SH-SY5Y (cell line): ENCODE measurements at regions not wholly inside any gene's neighbourhood (a gene's known extent, or its start where the extent isn't known, plus 50 kb on each side); places are given as distances from the start of the nearest gene placed in this dataset.

ENCODE experiments used
- GATA2 ChIP-seq: IDR thresholded peaks from 2 replicates; pipeline ENCODE4 v1.6.1; 2011; ENCODE audit warnings: mild to moderate bottlenecking, low read depth, low read length
- GATA3 ChIP-seq: IDR thresholded peaks from 2 replicates; pipeline ENCODE4 v1.6.1; 2011; ENCODE audit warnings: low read depth, mild to moderate bottlenecking, low read length, moderate library complexity

GRCh38 chr4:26034849-26035248 lies 120.8 kb downstream of the SMIM20 start:
- TF ChIP-seq GATA3 (no peak), GATA2 (no peak)
